Bronchial epithelial cell (primary cell): ENCODE measurements at regions not wholly inside any gene's neighbourhood (a gene's known extent, or its start where the extent isn't known, plus 50 kb on each side); places are given as distances from the start of the nearest gene placed in this dataset.
A peak's percentile ranks its signal among the peaks of the same experiment; 100 is the strongest.
"Not testable (repeated sequence)": the region's sequence is repeated elsewhere in the genome, so short reads cannot be mapped to it uniquely, and the experiment has no call there.

Experiments
- DNase-seq: peaks from one replicate; pipeline ENCODE4 v3.0.0-alpha.2; 2010; ENCODE audit warnings: low read depth
- FAIRE-seq: peaks from 2 replicates; lab custom pipeline; 2011; peaks lifted over from hg19 to GRCh38; lab: Jason Lieb, UNC
- H3K27me3 ChIP-seq: 2 replicates; pipeline ENCODE4 v1.5.1; 2011; ENCODE audit warnings: low read length; ENCODE audit not compliant: control insufficient read depth, insufficient read depth
- H3K36me3 ChIP-seq: 2 replicates; pipeline ENCODE4 v1.5.1; 2011; ENCODE audit warnings: low read length; ENCODE audit not compliant: control insufficient read depth, insufficient read depth
- H3K4me3 ChIP-seq: 2 replicates; pipeline ENCODE4 v1.5.1; 2011; ENCODE audit warnings: mild to moderate bottlenecking, low read depth, low read length, control low read depth
- TF ChIP-seq, protein P1 (sequence below): IDR thresholded peaks from 2 replicates; pipeline ENCODE4 v1.5.1; 2011; ENCODE audit warnings: mild to moderate bottlenecking, moderate library complexity, low read length, control low read depth, inconsistent platforms; ENCODE audit not compliant: insufficient read depth, severe bottlenecking

- H3K4me3 ChIP-seq, H3K36me3 ChIP-seq, H3K27me3 ChIP-seq: not testable (repeated sequence)
- FAIRE-seq (peak; percentile 94), DNase-seq (peak; percentile 45)
- TF ChIP-seq, protein P1, sequence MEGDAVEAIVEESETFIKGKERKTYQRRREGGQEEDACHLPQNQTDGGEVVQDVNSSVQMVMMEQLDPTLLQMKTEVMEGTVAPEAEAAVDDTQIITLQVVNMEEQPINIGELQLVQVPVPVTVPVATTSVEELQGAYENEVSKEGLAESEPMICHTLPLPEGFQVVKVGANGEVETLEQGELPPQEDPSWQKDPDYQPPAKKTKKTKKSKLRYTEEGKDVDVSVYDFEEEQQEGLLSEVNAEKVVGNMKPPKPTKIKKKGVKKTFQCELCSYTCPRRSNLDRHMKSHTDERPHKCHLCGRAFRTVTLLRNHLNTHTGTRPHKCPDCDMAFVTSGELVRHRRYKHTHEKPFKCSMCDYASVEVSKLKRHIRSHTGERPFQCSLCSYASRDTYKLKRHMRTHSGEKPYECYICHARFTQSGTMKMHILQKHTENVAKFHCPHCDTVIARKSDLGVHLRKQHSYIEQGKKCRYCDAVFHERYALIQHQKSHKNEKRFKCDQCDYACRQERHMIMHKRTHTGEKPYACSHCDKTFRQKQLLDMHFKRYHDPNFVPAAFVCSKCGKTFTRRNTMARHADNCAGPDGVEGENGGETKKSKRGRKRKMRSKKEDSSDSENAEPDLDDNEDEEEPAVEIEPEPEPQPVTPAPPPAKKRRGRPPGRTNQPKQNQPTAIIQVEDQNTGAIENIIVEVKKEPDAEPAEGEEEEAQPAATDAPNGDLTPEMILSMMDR = peak; percentile 90
Observed at GRCh38 chr22:22321743-22322611, 77.4 kb downstream of the VPREB1 start.

GRCh38 chr22:22322792-22323191 lies 78.2 kb downstream of the VPREB1 start:
- no peaks in the 10 kb centered on the region for H3K27me3 ChIP-seq
- TF ChIP-seq, protein P1 = no peak
- FAIRE-seq (no peak), DNase-seq (no peak)
- H3K4me3 ChIP-seq = no peak overlapping the region
- H3K36me3 ChIP-seq = peaks cover 7% of the 10 kb centered on the region

DNA sequence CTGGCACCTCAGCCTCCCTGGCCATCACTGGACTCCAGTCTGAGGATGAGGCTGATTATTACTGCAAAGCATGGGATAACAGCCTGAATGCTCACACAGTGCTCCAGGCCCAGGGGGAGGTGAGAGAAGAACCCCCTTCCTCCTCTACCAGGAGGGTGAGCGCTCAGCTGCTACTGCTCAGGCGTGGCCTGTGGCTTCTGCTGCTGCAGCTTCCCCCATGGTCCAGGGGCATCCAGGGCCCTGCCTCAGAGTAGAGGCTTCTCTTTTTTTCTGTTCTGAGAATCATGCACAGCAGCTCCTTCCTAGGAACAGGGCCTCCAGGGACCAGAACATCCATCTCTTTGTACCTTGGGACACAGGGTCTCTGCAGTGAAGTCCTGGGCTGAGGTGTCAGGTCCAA lies 83.1 kb downstream of the VPREB1 start:
- Histone ChIP-seq H3K4me3 (no peak overlapping the region), H3K36me3 (no peaks in the 10 kb centered on the region), H3K27me3 (peaks cover 2% of the 10 kb centered on the region)
- TF ChIP-seq, protein P1 = no peak
- no peak for DNase-seq
- no peak for FAIRE-seq

DNA sequence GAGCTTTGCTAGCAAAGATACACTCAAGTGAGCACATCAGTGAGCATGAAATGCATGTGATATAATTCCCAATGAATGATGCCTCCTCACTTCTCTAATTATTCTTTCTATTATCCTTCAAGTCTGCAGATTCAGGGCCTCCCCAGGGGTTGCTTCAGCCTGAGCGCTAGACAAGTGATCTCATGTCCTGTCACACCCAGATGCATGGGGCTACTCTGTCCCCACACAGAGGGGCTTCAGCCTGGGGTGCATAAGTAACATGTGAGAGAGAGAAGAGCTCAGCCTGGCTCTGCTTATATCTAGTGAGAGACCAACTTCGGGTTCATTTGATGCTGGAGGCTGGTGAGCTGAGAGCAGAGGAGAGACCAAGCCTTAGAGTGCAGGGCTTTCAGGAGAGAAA lies 85.2 kb downstream of the VPREB1 start:
- Histone ChIP-seq H3K27me3 (peaks cover 2% of the 10 kb centered on the region), H3K36me3 (no peaks in the 10 kb centered on the region), H3K4me3 (no peak overlapping the region)
- DNase-seq (no peak), FAIRE-seq (peak; percentile 13)
- TF ChIP-seq, protein P1 = no peak

- not testable (repeated sequence) for H3K4me3 ChIP-seq, FAIRE-seq, DNase-seq, H3K36me3 ChIP-seq, H3K27me3 ChIP-seq
Observed at GRCh38 chr22:22335640-22336039, 91.1 kb downstream of the VPREB1 start.

DNA sequence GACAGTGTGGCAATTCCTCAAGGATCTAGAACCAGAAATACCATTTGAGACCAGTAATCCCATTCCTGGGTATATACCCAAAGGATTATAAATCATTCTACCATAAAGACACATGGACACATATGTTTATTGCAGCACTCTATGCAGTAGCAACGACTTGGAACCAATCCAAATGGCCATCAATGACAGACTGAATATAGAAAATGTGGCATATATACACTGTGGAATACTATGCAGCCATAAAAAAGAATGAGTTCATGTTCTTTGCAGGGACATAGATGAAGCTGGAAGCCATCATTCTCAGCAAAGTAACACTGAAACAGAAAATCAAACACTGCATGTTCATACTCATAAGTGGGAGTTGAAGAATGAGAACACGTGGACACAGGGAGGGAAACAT lies 91.7 kb downstream of the VPREB1 start:
- not testable (repeated sequence) for FAIRE-seq, H3K27me3 ChIP-seq, DNase-seq, H3K36me3 ChIP-seq, H3K4me3 ChIP-seq

DNA sequence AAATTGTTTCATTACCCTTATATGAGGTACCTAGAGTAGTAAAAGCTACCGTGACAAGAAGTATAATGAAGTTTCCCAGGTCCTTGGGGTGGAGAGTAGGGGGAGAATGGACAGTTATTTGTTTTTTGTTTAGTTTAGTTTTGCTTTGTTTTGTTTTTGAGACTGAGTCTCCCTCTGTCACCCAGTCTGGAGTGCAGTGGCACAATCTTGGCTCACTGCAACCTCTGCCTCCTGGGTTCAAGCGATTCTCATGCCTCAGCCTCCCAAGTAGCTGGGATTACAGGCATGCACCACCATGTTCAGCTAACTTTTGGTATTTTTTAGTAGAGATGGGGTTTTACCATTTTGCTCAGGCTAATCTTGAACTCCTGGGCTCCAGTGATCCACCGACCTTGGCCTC lies 94.2 kb downstream of the VPREB1 start:
- not testable (repeated sequence) for FAIRE-seq, H3K27me3 ChIP-seq, H3K4me3 ChIP-seq, DNase-seq, H3K36me3 ChIP-seq
